ENCODE measurements at regions not wholly inside any gene's neighbourhood (a gene's known extent, or its start where the extent isn't known, plus 50 kb on each side); places are given as distances from the start of the nearest gene placed in this dataset.

DNA sequence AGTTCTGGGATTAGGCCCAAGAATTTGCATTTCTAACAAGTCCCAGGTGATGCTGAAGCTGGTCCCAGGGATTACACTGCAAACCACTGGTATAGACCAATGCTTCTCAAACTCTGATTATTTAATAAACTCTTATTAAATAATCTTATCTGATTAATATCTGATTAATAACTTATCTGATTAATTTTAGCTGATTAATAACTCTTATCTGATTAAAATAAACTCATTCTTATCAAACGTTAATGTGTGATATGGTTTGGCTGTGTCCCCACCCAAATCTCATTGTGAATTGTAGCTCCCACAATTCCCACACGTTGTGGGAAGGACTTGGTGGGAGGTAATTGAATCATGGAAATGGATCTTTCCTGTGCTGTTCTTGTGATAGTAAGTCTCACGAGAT lies 78.6 kb upstream of the TANC2 start:
- no peaks in the 10 kb centered on the region for H3K79me2 ChIP-seq (replicated peaks; ENCODE audit: insufficient read depth, low read length)
- TF ChIP-seq MXI1 (conservative IDR thresholded peaks at IDR 0.05; ENCODE audit: poor library complexity, severe bottlenecking): no peak
- TF ChIP-seq EP300 (conservative IDR thresholded peaks at IDR 0.05; ENCODE audit: poor library complexity, severe bottlenecking): no peak
- TF ChIP-seq EZH2 (IDR thresholded peaks at IDR 0.05; ENCODE audit: borderline replicate concordance, insufficient read depth, low read length, poor library complexity, severe bottlenecking): no peak
- no peak for TF ChIP-seq SMC3 (conservative IDR thresholded peaks at IDR 0.05; ENCODE audit: poor library complexity)
- no peak for TF ChIP-seq CTCF (IDR thresholded peaks at IDR 0.05; ENCODE audit: poor library complexity, severe bottlenecking)
- TF ChIP-seq, protein P1, sequence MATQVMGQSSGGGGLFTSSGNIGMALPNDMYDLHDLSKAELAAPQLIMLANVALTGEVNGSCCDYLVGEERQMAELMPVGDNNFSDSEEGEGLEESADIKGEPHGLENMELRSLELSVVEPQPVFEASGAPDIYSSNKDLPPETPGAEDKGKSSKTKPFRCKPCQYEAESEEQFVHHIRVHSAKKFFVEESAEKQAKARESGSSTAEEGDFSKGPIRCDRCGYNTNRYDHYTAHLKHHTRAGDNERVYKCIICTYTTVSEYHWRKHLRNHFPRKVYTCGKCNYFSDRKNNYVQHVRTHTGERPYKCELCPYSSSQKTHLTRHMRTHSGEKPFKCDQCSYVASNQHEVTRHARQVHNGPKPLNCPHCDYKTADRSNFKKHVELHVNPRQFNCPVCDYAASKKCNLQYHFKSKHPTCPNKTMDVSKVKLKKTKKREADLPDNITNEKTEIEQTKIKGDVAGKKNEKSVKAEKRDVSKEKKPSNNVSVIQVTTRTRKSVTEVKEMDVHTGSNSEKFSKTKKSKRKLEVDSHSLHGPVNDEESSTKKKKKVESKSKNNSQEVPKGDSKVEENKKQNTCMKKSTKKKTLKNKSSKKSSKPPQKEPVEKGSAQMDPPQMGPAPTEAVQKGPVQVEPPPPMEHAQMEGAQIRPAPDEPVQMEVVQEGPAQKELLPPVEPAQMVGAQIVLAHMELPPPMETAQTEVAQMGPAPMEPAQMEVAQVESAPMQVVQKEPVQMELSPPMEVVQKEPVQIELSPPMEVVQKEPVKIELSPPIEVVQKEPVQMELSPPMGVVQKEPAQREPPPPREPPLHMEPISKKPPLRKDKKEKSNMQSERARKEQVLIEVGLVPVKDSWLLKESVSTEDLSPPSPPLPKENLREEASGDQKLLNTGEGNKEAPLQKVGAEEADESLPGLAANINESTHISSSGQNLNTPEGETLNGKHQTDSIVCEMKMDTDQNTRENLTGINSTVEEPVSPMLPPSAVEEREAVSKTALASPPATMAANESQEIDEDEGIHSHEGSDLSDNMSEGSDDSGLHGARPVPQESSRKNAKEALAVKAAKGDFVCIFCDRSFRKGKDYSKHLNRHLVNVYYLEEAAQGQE (IDR thresholded peaks at IDR 0.05; ENCODE audit: borderline replicate concordance): no peak
- no peak for TF ChIP-seq TAF1 (IDR thresholded peaks at IDR 0.05; ENCODE audit: low read depth)
- no peak for TF ChIP-seq POLR2AphosphoS5 (IDR thresholded peaks at IDR 0.05)
- no peak for TF ChIP-seq RAD21 (conservative IDR thresholded peaks at IDR 0.05)

GRCh38 chr17:62884781-62885180 lies 76.7 kb upstream of the MARCHF10 start:
- Histone ChIP-seq H3K36me3 (ENCODE audit: insufficient read depth, low read length) (no peaks in the 10 kb centered on the region), H3K27ac (ENCODE audit: low read length) (no peak overlapping the region), H3K4me3 (ENCODE audit: low read length) (no peak overlapping the region), H3K4me2 (ENCODE audit: low read length) (no peak overlapping the region), H3K9ac (ENCODE audit: low read length) (no peak overlapping the region), H3K79me2 (replicated peaks; ENCODE audit: insufficient read depth, low read length) (no peaks in the 10 kb centered on the region), H2AFZ (ENCODE audit: low read depth, low read length) (no peak overlapping the region), H3F3A (ENCODE audit: insufficient read depth, low read length, poor library complexity, severe bottlenecking) (no peaks in the 10 kb centered on the region), H3K27me3 (ENCODE audit: insufficient read depth, low read depth, low read length) (no peaks in the 10 kb centered on the region), H3K9me3 (ENCODE audit: low read length) (no peaks in the 10 kb centered on the region), H4K20me1 (ENCODE audit: insufficient read depth) (no peaks in the 10 kb centered on the region), H3K9me2 (ENCODE audit: insufficient read depth, low read length) (no peaks in the 10 kb centered on the region)
- TF ChIP-seq MXI1 (conservative IDR thresholded peaks at IDR 0.05; ENCODE audit: poor library complexity, severe bottlenecking) (no peak), EP300 (conservative IDR thresholded peaks at IDR 0.05; ENCODE audit: poor library complexity, severe bottlenecking) (no peak), SMC3 (conservative IDR thresholded peaks at IDR 0.05; ENCODE audit: poor library complexity) (no peak), POLR2AphosphoS5 (IDR thresholded peaks at IDR 0.05) (no peak), RAD21 (conservative IDR thresholded peaks at IDR 0.05) (no peak), TAF1 (IDR thresholded peaks at IDR 0.05; ENCODE audit: low read depth) (no peak), EZH2 (IDR thresholded peaks at IDR 0.05; ENCODE audit: borderline replicate concordance, insufficient read depth, low read length, poor library complexity, severe bottlenecking) (no peak), CTCF (IDR thresholded peaks at IDR 0.05; ENCODE audit: poor library complexity, severe bottlenecking) (no peak)
- TF ChIP-seq, protein P1 (IDR thresholded peaks at IDR 0.05; ENCODE audit: borderline replicate concordance): no peak

More for the DNA sequence above, 78.6 kb upstream of the TANC2 start:
- H2AFZ ChIP-seq (ENCODE audit: low read depth, low read length): no peak overlapping the region
- H3K4me3 ChIP-seq (ENCODE audit: low read length): no peak overlapping the region
- no peaks in the 10 kb centered on the region for H3K9me3 ChIP-seq (ENCODE audit: low read length)
- no peaks in the 10 kb centered on the region for H3K9me2 ChIP-seq (ENCODE audit: insufficient read depth, low read length)
- H4K20me1 ChIP-seq (ENCODE audit: insufficient read depth): no peaks in the 10 kb centered on the region
- no peak overlapping the region for H3K27ac ChIP-seq (ENCODE audit: low read length)
- no peaks in the 10 kb centered on the region for H3F3A ChIP-seq (ENCODE audit: insufficient read depth, low read length, poor library complexity, severe bottlenecking)
- H3K27me3 ChIP-seq (ENCODE audit: insufficient read depth, low read depth, low read length): no peaks in the 10 kb centered on the region
- no peak overlapping the region for H3K4me2 ChIP-seq (ENCODE audit: low read length)
- H3K9ac ChIP-seq (ENCODE audit: low read length): no peak overlapping the region
- H3K36me3 ChIP-seq (ENCODE audit: insufficient read depth, low read length): no peaks in the 10 kb centered on the region

All from neural cell (in vitro differentiated cells).